Sigmoid colon (tissue), 6 donors: ENCODE measurements at regions not wholly inside any gene's neighbourhood (a gene's known extent, or its start where the extent isn't known, plus 50 kb on each side); places are given as distances from the start of the nearest gene placed in this dataset.

ENCODE experiments used
- DNase-seq: peaks from one replicate; pipeline ENCODE4 v3.0.0-alpha.2; 2019
- H3K27ac ChIP-seq, 4 donors: fragments of 200-600 bp; sonication (generic); one replicate each; pipeline ENCODE4 v1.5.1; 2016 to 2019; ENCODE audit warnings: mild to moderate bottlenecking in 1 of 4
- H3K27me3 ChIP-seq, 3 donors: fragments of 200-600 bp; sonication (generic); one replicate each; pipeline ENCODE4 v1.5.1; 2019; ENCODE audit warnings: mild to moderate bottlenecking in 1 of 3
- H3K36me3 ChIP-seq, 4 donors: fragments of 200-600 bp; sonication (generic); one replicate each; pipeline ENCODE4 v1.5.1; 2016 to 2019
- H3K4me1 ChIP-seq, 4 donors: fragments of 200-600 bp; sonication (generic); one replicate each; pipeline ENCODE4 v1.5.1; 2017 to 2019
- H3K4me3 ChIP-seq, 4 donors: fragments of 200-600 bp; sonication (generic); one replicate each; pipeline ENCODE4 v1.5.1; 2017 to 2019; ENCODE audit warnings: mild to moderate bottlenecking in 2 of 4, moderate library complexity in 1 of 4
- H3K9me3 ChIP-seq, 4 donors: fragments of 200-600 bp in 3 of 4; sonication (generic) in 3 of 4; one replicate each; pipeline versions ENCODE4 v1.5.1 to v1.6.1; 2013 to 2019
- CTCF ChIP-seq, 4 experiments: fragments of 450-650 bp in 3 of 4; fragments of 200-600 bp in 1 of 4; IDR thresholded peaks; one replicate each; pipeline ENCODE4 v1.5.1; 2016 to 2019; ENCODE audit warnings: antibody characterized with exemption in 4 of 4, mild to moderate bottlenecking in 3 of 4, moderate library complexity in 2 of 4
- EP300 ChIP-seq, 4 donors: sonication (generic); formaldehyde crosslinking; IDR thresholded peaks; one replicate each; pipeline ENCODE4 v1.6.1; 2017; ENCODE audit warnings: antibody characterized with exemption in 4 of 4
- POLR2A ChIP-seq, 2 donors: fragments of 450-650 bp; IDR thresholded peaks; one replicate each; pipeline ENCODE4 v1.6.1; 2016; ENCODE audit warnings: antibody characterized with exemption in 2 of 2, mild to moderate bottlenecking in 2 of 2, moderate library complexity in 2 of 2
- POLR2AphosphoS5 ChIP-seq, 4 donors: sonication (generic); formaldehyde crosslinking; IDR thresholded peaks; one replicate each; pipeline ENCODE4 v1.6.1; 2017; ENCODE audit warnings: antibody characterized with exemption in 4 of 4
- WGBS, 2 donors: extraction: QIAGEN DNeasy Blood & Tissue Kit; methylation state at CpG; one replicate each; pipeline ENCODE4 v1.1.7; 2013; 5-methylcytosine and 5-hydroxymethylcytosine counted together
- intact Hi-C: fragments of 100-400 bp; cut with DNase I; formaldehyde crosslinking; loops from one replicate; pipeline ENCODE4 v1.15.1; 2023
- donor health status: healthy with polysubstance abuse.
- donor health status: healthy.

- WGBS, 2 donors = 93 to 96% methylated on average over 3 of the region's 3 CpGs
- Histone ChIP-seq H3K27ac (no peak overlapping the region), H3K4me3 (no peak overlapping the region), H3K4me1 (no peaks in the 10 kb centered on the region), H3K9me3 (peaks cover 0 to 8% (median 4%) of the 10 kb centered on the region in 4 donors), H3K27me3 (no peaks in the 10 kb centered on the region), H3K36me3 (no peaks in the 10 kb centered on the region)
- TF ChIP-seq POLR2AphosphoS5 (IDR thresholded peaks at IDR 0.05) (no peak), POLR2A (IDR thresholded peaks at IDR 0.05) (no peak), EP300 (IDR thresholded peaks at IDR 0.05) (no peak), CTCF (IDR thresholded peaks at IDR 0.05) (no peak)
- intact Hi-C loops = no loop called here
- DNase-seq = no peak
These were observed 1020.2 kb downstream of the AGBL1 start for GRCh38 chr15:87099916-87100315.

- Histone ChIP-seq H3K27ac (no peak overlapping the region), H3K9me3 (no peaks in the 10 kb centered on the region), H3K27me3 (no peaks in the 10 kb centered on the region), H3K4me1 (no peaks in the 10 kb centered on the region), H3K36me3 (no peaks in the 10 kb centered on the region), H3K4me3 (no peak overlapping the region)
- WGBS, 2 donors = 73 to 89% methylated on average over 2 of the region's 2 CpGs
- DNase-seq = no peak
- intact Hi-C loops = no loop called here
- no peak for TF ChIP-seq POLR2A (IDR thresholded peaks at IDR 0.05)
- no peak for TF ChIP-seq CTCF (IDR thresholded peaks at IDR 0.05)
- TF ChIP-seq EP300 (IDR thresholded peaks at IDR 0.05) = no peak
- TF ChIP-seq POLR2AphosphoS5 (IDR thresholded peaks at IDR 0.05) = no peak
These were observed 1009.9 kb downstream of the AGBL1 start for GRCh38 chr15:87089551-87089950.

- no peak for DNase-seq
These were observed 1003.5 kb downstream of the AGBL1 start for GRCh38 chr15:87083201-87083600.

GRCh38 chr15:87082581-87082980 is 1002.9 kb downstream of the AGBL1 start:
- 71 to 76% methylated on average over 2 of the region's 2 CpGs for WGBS, 2 donors
- Histone ChIP-seq H3K27me3 (no peaks in the 10 kb centered on the region), H3K36me3 (no peaks in the 10 kb centered on the region), H3K4me1 (no peaks in the 10 kb centered on the region), H3K4me3 (no peak overlapping the region), H3K27ac (no peak overlapping the region), H3K9me3 (no peaks in the 10 kb centered on the region)
- intact Hi-C loops = no loop called here
- no peak for DNase-seq
- TF ChIP-seq POLR2A (IDR thresholded peaks at IDR 0.05) (no peak), EP300 (IDR thresholded peaks at IDR 0.05) (no peak), POLR2AphosphoS5 (IDR thresholded peaks at IDR 0.05) (no peak), CTCF (IDR thresholded peaks at IDR 0.05) (no peak)

More at GRCh38 chr15:87083201-87083600, 1003.5 kb downstream of the AGBL1 start:
- WGBS, 2 donors = 76 to 86% methylated on average over 5 of the region's 5 CpGs
- Histone ChIP-seq H3K27ac (no peak overlapping the region), H3K36me3 (no peaks in the 10 kb centered on the region), H3K9me3 (no peaks in the 10 kb centered on the region), H3K4me3 (no peak overlapping the region), H3K4me1 (no peaks in the 10 kb centered on the region), H3K27me3 (no peaks in the 10 kb centered on the region)
- intact Hi-C loops = no loop called here
- TF ChIP-seq POLR2A (IDR thresholded peaks at IDR 0.05) (no peak), EP300 (IDR thresholded peaks at IDR 0.05) (no peak), POLR2AphosphoS5 (IDR thresholded peaks at IDR 0.05) (no peak), CTCF (IDR thresholded peaks at IDR 0.05) (no peak)

GRCh38 chr15:87080547-87080946 is 1000.9 kb downstream of the AGBL1 start:
- Histone ChIP-seq H3K27me3 (no peaks in the 10 kb centered on the region), H3K9me3 (no peaks in the 10 kb centered on the region), H3K27ac (no peak overlapping the region), H3K36me3 (no peaks in the 10 kb centered on the region), H3K4me1 (no peaks in the 10 kb centered on the region), H3K4me3 (no peak overlapping the region)
- TF ChIP-seq CTCF (IDR thresholded peaks at IDR 0.05) = no peak
- TF ChIP-seq POLR2A (IDR thresholded peaks at IDR 0.05) = no peak
- no peak for TF ChIP-seq EP300 (IDR thresholded peaks at IDR 0.05)
- TF ChIP-seq POLR2AphosphoS5 (IDR thresholded peaks at IDR 0.05) = no peak
- DNase-seq = no peak
- intact Hi-C loops = no loop called here
- WGBS, 2 donors = 70 to 72% methylated on average over 5 of the region's 5 CpGs
